ENCODE measurements at regions not wholly inside any gene's neighbourhood (a gene's known extent, or its start where the extent isn't known, plus 50 kb on each side); places are given as distances from the start of the nearest gene placed in this dataset.

GRCh38 chr2:12034382-12034781, 287.9 kb downstream of the LPIN1 start:
- ATAC-seq (ENCODE audit: low read depth) = no peak
- Histone ChIP-seq H3K27me3 (ENCODE audit: insufficient read depth, poor library complexity, severe bottlenecking) (no peaks in the 10 kb centered on the region), H3K9me3 (ENCODE audit: severe bottlenecking) (no peaks in the 10 kb centered on the region), H3K36me3 (ENCODE audit: low read depth) (no peaks in the 10 kb centered on the region), H3K4me1 (ENCODE audit: insufficient read depth, poor library complexity, severe bottlenecking) (peaks cover 6% of the 10 kb centered on the region), H3K27ac (ENCODE audit: poor library complexity, severe bottlenecking) (no peak overlapping the region), H3K4me3 (ENCODE audit: severe bottlenecking) (no peak overlapping the region)
- TF ChIP-seq, protein P1, sequence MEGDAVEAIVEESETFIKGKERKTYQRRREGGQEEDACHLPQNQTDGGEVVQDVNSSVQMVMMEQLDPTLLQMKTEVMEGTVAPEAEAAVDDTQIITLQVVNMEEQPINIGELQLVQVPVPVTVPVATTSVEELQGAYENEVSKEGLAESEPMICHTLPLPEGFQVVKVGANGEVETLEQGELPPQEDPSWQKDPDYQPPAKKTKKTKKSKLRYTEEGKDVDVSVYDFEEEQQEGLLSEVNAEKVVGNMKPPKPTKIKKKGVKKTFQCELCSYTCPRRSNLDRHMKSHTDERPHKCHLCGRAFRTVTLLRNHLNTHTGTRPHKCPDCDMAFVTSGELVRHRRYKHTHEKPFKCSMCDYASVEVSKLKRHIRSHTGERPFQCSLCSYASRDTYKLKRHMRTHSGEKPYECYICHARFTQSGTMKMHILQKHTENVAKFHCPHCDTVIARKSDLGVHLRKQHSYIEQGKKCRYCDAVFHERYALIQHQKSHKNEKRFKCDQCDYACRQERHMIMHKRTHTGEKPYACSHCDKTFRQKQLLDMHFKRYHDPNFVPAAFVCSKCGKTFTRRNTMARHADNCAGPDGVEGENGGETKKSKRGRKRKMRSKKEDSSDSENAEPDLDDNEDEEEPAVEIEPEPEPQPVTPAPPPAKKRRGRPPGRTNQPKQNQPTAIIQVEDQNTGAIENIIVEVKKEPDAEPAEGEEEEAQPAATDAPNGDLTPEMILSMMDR (IDR thresholded peaks at IDR 0.05; ENCODE audit: poor library complexity, severe bottlenecking) = no peak
- no peak for DNase-seq (ENCODE audit: low spot score)

- DNase-seq (ENCODE audit: low spot score) = no peak
- H3K4me3 ChIP-seq (ENCODE audit: severe bottlenecking) = no peak overlapping the region
- H3K4me1 ChIP-seq (ENCODE audit: insufficient read depth, poor library complexity, severe bottlenecking) = peaks cover 6% of the 10 kb centered on the region
- H3K9me3 ChIP-seq (ENCODE audit: severe bottlenecking) = no peaks in the 10 kb centered on the region
- no peak overlapping the region for H3K27ac ChIP-seq (ENCODE audit: poor library complexity, severe bottlenecking)
- no peak for ATAC-seq (ENCODE audit: low read depth)
- no peaks in the 10 kb centered on the region for H3K27me3 ChIP-seq (ENCODE audit: insufficient read depth, poor library complexity, severe bottlenecking)
- TF ChIP-seq, protein P1 (IDR thresholded peaks at IDR 0.05; ENCODE audit: poor library complexity, severe bottlenecking) = no peak
- no peaks in the 10 kb centered on the region for H3K36me3 ChIP-seq (ENCODE audit: low read depth)
Measured at GRCh38 chr2:12035029-12035720, 288.7 kb downstream of the LPIN1 start.

DNA sequence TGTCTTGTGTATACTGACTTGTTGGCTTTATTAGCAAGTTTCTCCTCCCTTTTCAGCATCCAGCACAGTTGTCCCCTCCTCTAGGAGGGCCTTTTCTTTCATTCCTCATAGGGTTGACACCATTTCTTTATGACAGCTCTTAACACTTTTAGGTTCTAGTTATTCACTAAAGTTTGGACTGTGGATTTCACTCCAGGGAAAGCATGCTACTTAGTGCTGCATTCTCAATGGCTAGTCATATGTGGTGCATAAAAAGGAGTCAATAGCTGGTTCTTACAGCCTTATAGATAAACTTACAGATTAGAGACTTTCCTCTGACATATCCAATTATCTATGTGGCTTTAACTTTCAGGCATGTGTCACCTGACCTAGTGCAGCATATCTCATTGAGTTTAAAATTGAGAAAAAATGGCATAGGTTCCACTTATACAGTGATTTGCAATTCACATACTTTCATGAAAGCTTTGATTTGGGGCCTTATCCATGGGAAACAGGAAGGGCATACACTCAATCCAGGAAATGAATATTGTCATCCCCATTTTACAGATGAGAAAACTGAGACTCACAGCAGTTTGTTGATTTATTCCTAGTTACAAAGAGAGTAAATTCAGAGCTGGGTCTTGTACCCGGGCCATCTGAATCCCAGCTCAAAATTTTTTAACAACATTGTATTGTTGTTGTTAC, 289.7 kb downstream of the LPIN1 start:
- TF ChIP-seq, protein P1 (IDR thresholded peaks at IDR 0.05; ENCODE audit: poor library complexity, severe bottlenecking) = no peak
- DNase-seq (ENCODE audit: low spot score) = no peak
- H3K4me3 ChIP-seq (ENCODE audit: severe bottlenecking) = no peak overlapping the region
- H3K27ac ChIP-seq (ENCODE audit: poor library complexity, severe bottlenecking) = no peak overlapping the region
- no peak for ATAC-seq (ENCODE audit: low read depth)
- H3K4me1 ChIP-seq (ENCODE audit: insufficient read depth, poor library complexity, severe bottlenecking) = peaks cover 6% of the 10 kb centered on the region
- no peaks in the 10 kb centered on the region for H3K27me3 ChIP-seq (ENCODE audit: insufficient read depth, poor library complexity, severe bottlenecking)
- H3K9me3 ChIP-seq (ENCODE audit: severe bottlenecking) = no peaks in the 10 kb centered on the region
- no peaks in the 10 kb centered on the region for H3K36me3 ChIP-seq (ENCODE audit: low read depth)

DNA sequence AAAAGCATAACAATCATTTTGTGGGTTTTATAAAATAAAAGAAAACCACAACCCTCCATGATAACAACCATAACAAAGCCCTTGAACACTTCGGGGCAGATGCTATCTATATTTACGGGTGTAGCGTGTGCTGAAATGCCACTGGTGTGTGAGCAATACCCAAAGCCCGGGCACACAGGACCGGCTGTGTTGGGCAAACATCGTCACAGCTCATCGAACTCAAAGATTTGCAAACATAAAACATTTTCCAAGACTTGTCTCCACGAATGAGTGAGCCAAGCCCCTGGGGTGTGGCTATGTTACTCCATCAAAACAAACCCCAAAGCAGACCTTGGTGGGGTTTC, 290.2 kb downstream of the LPIN1 start:
- ATAC-seq (ENCODE audit: low read depth) (no peak), DNase-seq (ENCODE audit: low spot score) (no peak)
- Histone ChIP-seq H3K9me3 (ENCODE audit: severe bottlenecking) (no peaks in the 10 kb centered on the region), H3K4me1 (ENCODE audit: insufficient read depth, poor library complexity, severe bottlenecking) (peaks cover 6% of the 10 kb centered on the region), H3K27ac (ENCODE audit: poor library complexity, severe bottlenecking) (no peak overlapping the region), H3K36me3 (ENCODE audit: low read depth) (no peaks in the 10 kb centered on the region), H3K4me3 (ENCODE audit: severe bottlenecking) (no peak overlapping the region), H3K27me3 (ENCODE audit: insufficient read depth, poor library complexity, severe bottlenecking) (no peaks in the 10 kb centered on the region)
- TF ChIP-seq, protein P1 (IDR thresholded peaks at IDR 0.05; ENCODE audit: poor library complexity, severe bottlenecking) = no peak

- Histone ChIP-seq H3K4me1 (ENCODE audit: insufficient read depth, poor library complexity, severe bottlenecking) (peaks cover 6% of the 10 kb centered on the region), H3K27ac (ENCODE audit: poor library complexity, severe bottlenecking) (no peak overlapping the region), H3K9me3 (ENCODE audit: severe bottlenecking) (no peaks in the 10 kb centered on the region), H3K27me3 (ENCODE audit: insufficient read depth, poor library complexity, severe bottlenecking) (no peaks in the 10 kb centered on the region), H3K4me3 (ENCODE audit: severe bottlenecking) (no peak overlapping the region), H3K36me3 (ENCODE audit: low read depth) (no peaks in the 10 kb centered on the region)
- no peak for DNase-seq (ENCODE audit: low spot score)
- TF ChIP-seq, protein P1 (IDR thresholded peaks at IDR 0.05; ENCODE audit: poor library complexity, severe bottlenecking) = no peak
- no peak for ATAC-seq (ENCODE audit: low read depth)
Measured at GRCh38 chr2:12037301-12037700, 290.9 kb downstream of the LPIN1 start.
